Fibroblast of skin of scalp (primary cell): ENCODE measurements at regions not wholly inside any gene's neighbourhood (a gene's known extent, or its start where the extent isn't known, plus 50 kb on each side); places are given as distances from the start of the nearest gene placed in this dataset.

Experiments
- DNase-seq: peaks from one replicate; pipeline ENCODE4 v3.0.0-alpha.2; 2013

- DNase-seq, result no peak
These were observed 206.0 kb upstream of the ARHGAP24 start for GRCh38 chr4:85268961-85269360.

GRCh38 chr4:85274955-85275354 is 200.0 kb upstream of the ARHGAP24 start:
- DNase-seq, result no peak

GRCh38 chr4:85280963-85281362 is 194.0 kb upstream of the ARHGAP24 start:
- DNase-seq, result no peak

- DNase-seq, result no peak
These were observed 183.7 kb upstream of the ARHGAP24 start for GRCh38 chr4:85291226-85291625.

- DNase-seq, result no peak
These were observed 176.9 kb upstream of the ARHGAP24 start for GRCh38 chr4:85298037-85298436.

GRCh38 chr4:85302193-85302736 is 172.7 kb upstream of the ARHGAP24 start:
- no peak for DNase-seq

GRCh38 chr4:85302756-85303155 is 172.2 kb upstream of the ARHGAP24 start:
- no peak for DNase-seq

GRCh38 chr4:85318415-85318814 is 156.5 kb upstream of the ARHGAP24 start:
- DNase-seq, result no peak

GRCh38 chr4:85358831-85359230 is 116.1 kb upstream of the ARHGAP24 start:
- DNase-seq, result no peak

GRCh38 chr4:85362550-85362949 is 112.4 kb upstream of the ARHGAP24 start:
- DNase-seq, result no peak

- no peak for DNase-seq
These were observed 107.1 kb upstream of the ARHGAP24 start for GRCh38 chr4:85367815-85368214.

- no peak for DNase-seq
These were observed 106.7 kb upstream of the ARHGAP24 start for GRCh38 chr4:85368240-85368639.

GRCh38 chr4:85368932-85369331 is 106.0 kb upstream of the ARHGAP24 start:
- DNase-seq, result no peak

- DNase-seq, result no peak
These were observed 105.1 kb upstream of the ARHGAP24 start for GRCh38 chr4:85369703-85370380.

GRCh38 chr4:85370400-85371032 is 104.4 kb upstream of the ARHGAP24 start:
- DNase-seq, result peak; percentile 60

GRCh38 chr4:85372966-85373365 is 102.0 kb upstream of the ARHGAP24 start:
- DNase-seq, result no peak

- no peak for DNase-seq
These were observed 98.7 kb upstream of the ARHGAP24 start for GRCh38 chr4:85376285-85376684.

- no peak for DNase-seq
These were observed 93.0 kb upstream of the ARHGAP24 start for GRCh38 chr4:85381968-85382367.

- no peak for DNase-seq
These were observed 83.9 kb upstream of the ARHGAP24 start for GRCh38 chr4:85391071-85391470.

- DNase-seq, result peak; percentile 5
These were observed 83.2 kb upstream of the ARHGAP24 start for GRCh38 chr4:85391589-85392410.

GRCh38 chr4:85393201-85393600 is 81.7 kb upstream of the ARHGAP24 start:
- no peak for DNase-seq

- peak; percentile 74 for DNase-seq
These were observed 76.7 kb upstream of the ARHGAP24 start for GRCh38 chr4:85398276-85398675.

GRCh38 chr4:85399270-85399669 is 75.7 kb upstream of the ARHGAP24 start:
- DNase-seq, result no peak
